Fibroblast of lung (primary cell): ENCODE measurements at regions not wholly inside any gene's neighbourhood (a gene's known extent, or its start where the extent isn't known, plus 50 kb on each side); places are given as distances from the start of the nearest gene placed in this dataset.

Source experiments
- EZH2 ChIP-seq: IDR thresholded peaks from 2 replicates; pipeline ENCODE4 v1.5.1; 2012; ENCODE audit warnings: low read length, control low read depth, mild to moderate bottlenecking; ENCODE audit errors: missing control alignments
- TF ChIP-seq, protein P1 (sequence below), 2 donors: IDR thresholded peaks in 1 of 2; conservative IDR thresholded peaks in 1 of 2; 1 replicate in 1 of 2; 2 replicates in 1 of 2; pipeline ENCODE4 v1.5.1; 2011 to 2012; ENCODE audit warnings: low read length in 2 of 2, control low read depth in 1 of 2, inconsistent platforms in 1 of 2, low read depth in 1 of 2, mild to moderate bottlenecking in 1 of 2

DNA sequence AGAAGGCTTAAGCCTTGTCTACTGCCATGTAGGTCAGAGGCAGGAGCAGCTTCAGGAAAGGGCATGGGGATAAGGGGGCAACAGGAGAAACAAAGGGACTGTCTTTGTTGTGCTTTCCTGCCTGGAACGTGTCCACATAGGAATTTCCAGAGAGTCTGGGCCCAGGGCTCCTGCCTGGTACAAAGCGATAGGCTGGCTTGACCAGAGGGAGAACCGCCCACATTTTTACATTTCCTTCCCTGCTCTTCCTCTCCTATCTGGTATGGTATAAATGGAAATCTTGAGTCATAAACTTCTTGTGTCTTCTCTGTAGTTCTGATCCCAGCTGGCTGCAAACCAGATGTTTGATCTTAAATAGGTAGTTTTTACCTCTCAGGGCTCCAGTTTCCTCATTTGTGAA is 414.8 kb downstream of the HRH4 start:
- TF ChIP-seq EZH2: no peak
- TF ChIP-seq, protein P1, sequence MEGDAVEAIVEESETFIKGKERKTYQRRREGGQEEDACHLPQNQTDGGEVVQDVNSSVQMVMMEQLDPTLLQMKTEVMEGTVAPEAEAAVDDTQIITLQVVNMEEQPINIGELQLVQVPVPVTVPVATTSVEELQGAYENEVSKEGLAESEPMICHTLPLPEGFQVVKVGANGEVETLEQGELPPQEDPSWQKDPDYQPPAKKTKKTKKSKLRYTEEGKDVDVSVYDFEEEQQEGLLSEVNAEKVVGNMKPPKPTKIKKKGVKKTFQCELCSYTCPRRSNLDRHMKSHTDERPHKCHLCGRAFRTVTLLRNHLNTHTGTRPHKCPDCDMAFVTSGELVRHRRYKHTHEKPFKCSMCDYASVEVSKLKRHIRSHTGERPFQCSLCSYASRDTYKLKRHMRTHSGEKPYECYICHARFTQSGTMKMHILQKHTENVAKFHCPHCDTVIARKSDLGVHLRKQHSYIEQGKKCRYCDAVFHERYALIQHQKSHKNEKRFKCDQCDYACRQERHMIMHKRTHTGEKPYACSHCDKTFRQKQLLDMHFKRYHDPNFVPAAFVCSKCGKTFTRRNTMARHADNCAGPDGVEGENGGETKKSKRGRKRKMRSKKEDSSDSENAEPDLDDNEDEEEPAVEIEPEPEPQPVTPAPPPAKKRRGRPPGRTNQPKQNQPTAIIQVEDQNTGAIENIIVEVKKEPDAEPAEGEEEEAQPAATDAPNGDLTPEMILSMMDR (conservative IDR thresholded peaks at IDR 0.05 in 1 of 2, IDR thresholded peaks at IDR 0.05 in 1 of 2; ENCODE audit: low read depth in 1 of 2, low read length in 2 of 2): no peak
